MM.1S (cell line): ENCODE measurements at regions not wholly inside any gene's neighbourhood (a gene's known extent, or its start where the extent isn't known, plus 50 kb on each side); places are given as distances from the start of the nearest gene placed in this dataset.

Experiments used
- DNase-seq: peaks from one replicate; pipeline ENCODE4 v3.0.0-alpha.2; 2015
- H2AFZ ChIP-seq: fragments of 300-600 bp; sonication (generic); 2 replicates; pipeline ENCODE4 v1.6.0; 2016; ENCODE audit warnings: antibody characterized with exemption, low read length
- H3F3A ChIP-seq: fragments of 300-600 bp; sonication (generic); 2 replicates; pipeline ENCODE4 v1.6.1; 2016; ENCODE audit warnings: mild to moderate bottlenecking, antibody characterized with exemption, low read length, moderate library complexity, mixed read lengths; ENCODE audit not compliant: insufficient read depth
- H3K27ac ChIP-seq: fragments of 300-600 bp; sonication (generic); 2 replicates; pipeline ENCODE4 v1.5.1; 2016; ENCODE audit warnings: mild to moderate bottlenecking, low read length
- H3K27me3 ChIP-seq: fragments of 300-600 bp; sonication (generic); replicated peaks from 2 replicates; pipeline ENCODE4 v1.6.0; 2016; ENCODE audit warnings: low read length; ENCODE audit not compliant: insufficient read depth
- H3K36me3 ChIP-seq: fragments of 300-600 bp; sonication (generic); replicated peaks from 2 replicates; pipeline ENCODE4 v1.6.1; 2016; ENCODE audit warnings: mild to moderate bottlenecking, low read length, mixed read lengths; ENCODE audit not compliant: insufficient read depth
- H3K4me1 ChIP-seq: fragments of 300-600 bp; sonication (generic); 2 replicates; pipeline ENCODE4 v1.6.1; 2016; ENCODE audit warnings: low read length, mixed read lengths
- H3K4me2 ChIP-seq: fragments of 300-600 bp; sonication (generic); 2 replicates; pipeline ENCODE4 v1.6.0; 2016; ENCODE audit warnings: low read depth, low read length
- H3K4me3 ChIP-seq: fragments of 300-600 bp; sonication (generic); 2 replicates; pipeline ENCODE4 v1.5.1; 2016; ENCODE audit warnings: low read length, mixed read lengths
- H3K79me2 ChIP-seq: fragments of 300-600 bp; sonication (generic); 2 replicates; pipeline ENCODE4 v1.6.1; 2016; ENCODE audit warnings: mixed run types, low read length, mixed read lengths
- H3K9ac ChIP-seq: fragments of 300-600 bp; sonication (generic); 2 replicates; pipeline ENCODE4 v1.6.1; 2016; ENCODE audit warnings: low read length, mixed read lengths
- H3K9me2 ChIP-seq: fragments of 300-600 bp; sonication (generic); replicated peaks from 2 replicates; pipeline ENCODE4 v1.6.1; 2016; ENCODE audit warnings: mild to moderate bottlenecking, low read length, mixed read lengths; ENCODE audit not compliant: insufficient read depth
- H3K9me3 ChIP-seq: fragments of 300-600 bp; sonication (generic); replicated peaks from 2 replicates; pipeline ENCODE4 v1.6.1; 2016; ENCODE audit warnings: mild to moderate bottlenecking, low read length, mixed read lengths; ENCODE audit not compliant: insufficient read depth
- H4K20me1 ChIP-seq: fragments of 300-600 bp; sonication (generic); 2 replicates; pipeline ENCODE4 v1.6.1; 2016; ENCODE audit warnings: mild to moderate bottlenecking, low read length, moderate library complexity, mixed read lengths; ENCODE audit not compliant: insufficient read depth
- CTCF ChIP-seq: fragments of 300-600 bp; sonication (generic); IDR thresholded peaks from 2 replicates; pipeline ENCODE4 v1.5.1; 2016; ENCODE audit warnings: antibody characterized with exemption, low read length, mixed read lengths
- EZH2 ChIP-seq: fragments of 300-600 bp; sonication (generic); optimal IDR thresholded peaks from 2 replicates; pipeline ENCODE3; 2017; ENCODE audit warnings: low read depth, mild to moderate bottlenecking, antibody characterized with exemption, low read length, mixed read lengths
- EZH2phosphoT487 ChIP-seq: fragments of 300-600 bp; sonication (generic); IDR thresholded peaks from 2 replicates; pipeline ENCODE4 v1.6.1; 2018; ENCODE audit warnings: antibody characterized with exemption, low read length

- Histone ChIP-seq H3K4me3 (no peak overlapping the region), H3K9me3 (no peaks in the 10 kb centered on the region), H3K27me3 (no peaks in the 10 kb centered on the region), H3K4me2 (no peak overlapping the region), H2AFZ (no peak overlapping the region), H3K79me2 (no peaks in the 10 kb centered on the region), H3K9ac (no peak overlapping the region), H3K9me2 (no peaks in the 10 kb centered on the region), H4K20me1 (no peaks in the 10 kb centered on the region), H3K4me1 (no peaks in the 10 kb centered on the region), H3K27ac (no peak overlapping the region), H3K36me3 (no peaks in the 10 kb centered on the region), H3F3A (no peaks in the 10 kb centered on the region)
- TF ChIP-seq EZH2 = no peak
- TF ChIP-seq CTCF = no peak
- no peak for TF ChIP-seq EZH2phosphoT487
- DNase-seq = no peak
Measured at GRCh38 chr2:11977766-11978524, 231.5 kb downstream of the LPIN1 start.

GRCh38 chr2:11980809-11981208 is 234.4 kb downstream of the LPIN1 start:
- no peaks in the 10 kb centered on the region for H3K9me2 ChIP-seq
- no peak overlapping the region for H3K4me2 ChIP-seq
- no peak overlapping the region for H3K9ac ChIP-seq
- H3K27me3 ChIP-seq = no peaks in the 10 kb centered on the region
- DNase-seq = no peak
- H4K20me1 ChIP-seq = no peaks in the 10 kb centered on the region
- H3K4me1 ChIP-seq = no peaks in the 10 kb centered on the region
- H3K27ac ChIP-seq = no peak overlapping the region
- no peak overlapping the region for H2AFZ ChIP-seq
- H3K9me3 ChIP-seq = no peaks in the 10 kb centered on the region
- TF ChIP-seq CTCF = no peak
- H3F3A ChIP-seq = no peaks in the 10 kb centered on the region
- H3K79me2 ChIP-seq = no peaks in the 10 kb centered on the region
- no peak overlapping the region for H3K4me3 ChIP-seq
- no peaks in the 10 kb centered on the region for H3K36me3 ChIP-seq

DNA sequence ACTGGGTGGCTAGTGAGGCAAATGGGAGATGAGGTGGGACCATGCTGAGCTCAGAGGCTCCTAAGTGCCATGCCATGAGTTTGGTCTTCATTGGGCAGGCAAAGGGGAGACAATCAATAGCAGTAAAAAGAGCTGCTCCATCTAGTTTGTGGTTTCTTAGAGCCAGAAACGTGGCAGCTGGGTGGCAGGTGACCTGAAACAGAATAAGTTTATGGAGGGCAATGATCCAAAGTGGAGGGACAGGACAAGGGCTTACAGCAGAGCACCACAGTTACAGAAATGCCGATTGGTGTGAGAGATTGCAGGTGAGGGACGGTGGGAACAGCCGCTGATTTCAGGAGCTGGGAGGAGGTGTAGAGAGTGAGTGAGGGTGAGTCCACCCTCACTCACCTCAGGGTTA is 237.0 kb downstream of the LPIN1 start:
- DNase-seq = no peak
- H3K79me2 ChIP-seq = no peaks in the 10 kb centered on the region
- H3K4me2 ChIP-seq = no peak overlapping the region
- H3K9me2 ChIP-seq = no peaks in the 10 kb centered on the region
- no peaks in the 10 kb centered on the region for H3K4me1 ChIP-seq
- H4K20me1 ChIP-seq = no peaks in the 10 kb centered on the region
- no peak overlapping the region for H2AFZ ChIP-seq
- no peak overlapping the region for H3K4me3 ChIP-seq
- H3F3A ChIP-seq = no peaks in the 10 kb centered on the region
- H3K36me3 ChIP-seq = no peaks in the 10 kb centered on the region
- no peaks in the 10 kb centered on the region for H3K27me3 ChIP-seq
- no peaks in the 10 kb centered on the region for H3K9me3 ChIP-seq
- H3K27ac ChIP-seq = no peak overlapping the region
- TF ChIP-seq EZH2phosphoT487 = no peak
- TF ChIP-seq CTCF = no peak
- TF ChIP-seq EZH2 = no peak
- H3K9ac ChIP-seq = no peak overlapping the region
